Activated T-helper 1 cell treated with anti-CD3 and anti-CD28 coated beads, Interleukin-12 subunit alpha, Interleukin-12 subunit beta, Interleukin-2, Interleukin-4 antibody, amounts not matched to agents 30 ng/mL and 10 ng/mL and 1 ng/mL, durations not matched to agents 14 hours and 24 hours and 36 hours (primary cell): ENCODE measurements at regions not wholly inside any gene's neighbourhood (a gene's known extent, or its start where the extent isn't known, plus 50 kb on each side); places are given as distances from the start of the nearest gene placed in this dataset.

ENCODE experiments used
- DNase-seq: peaks from one replicate; pipeline ENCODE4 v3.0.0; 2021; ENCODE audit warnings: low spot score
- H3K27ac Mint-ChIP-seq: one replicate; pipeline ENCODE4 v1.8.0; 2021; ENCODE audit warnings: mild to moderate bottlenecking, mixed read lengths
- H3K27me3 Mint-ChIP-seq: one replicate; pipeline ENCODE4 v1.8.0; 2022; ENCODE audit warnings: mild to moderate bottlenecking, moderate library complexity, mixed read lengths; ENCODE audit not compliant: insufficient read depth
- H3K36me3 Mint-ChIP-seq: one replicate; pipeline ENCODE4 v1.8.0; 2021; ENCODE audit warnings: low read depth, mixed read lengths
- H3K4me1 Mint-ChIP-seq: one replicate; pipeline ENCODE4 v1.8.0; 2021; ENCODE audit warnings: low read depth, mixed read lengths
- H3K4me3 Mint-ChIP-seq: one replicate; pipeline ENCODE4 v1.8.0; 2021; ENCODE audit warnings: mild to moderate bottlenecking, moderate library complexity, mixed read lengths
- H3K9me3 Mint-ChIP-seq: one replicate; pipeline ENCODE4 v1.8.0; 2021; ENCODE audit warnings: mixed read lengths
- intact Hi-C: fragments of 100-400 bp; cut with micrococcal nuclease; formaldehyde crosslinking; loops from one replicate; pipeline ENCODE4 v1.15.1; 2024

DNA sequence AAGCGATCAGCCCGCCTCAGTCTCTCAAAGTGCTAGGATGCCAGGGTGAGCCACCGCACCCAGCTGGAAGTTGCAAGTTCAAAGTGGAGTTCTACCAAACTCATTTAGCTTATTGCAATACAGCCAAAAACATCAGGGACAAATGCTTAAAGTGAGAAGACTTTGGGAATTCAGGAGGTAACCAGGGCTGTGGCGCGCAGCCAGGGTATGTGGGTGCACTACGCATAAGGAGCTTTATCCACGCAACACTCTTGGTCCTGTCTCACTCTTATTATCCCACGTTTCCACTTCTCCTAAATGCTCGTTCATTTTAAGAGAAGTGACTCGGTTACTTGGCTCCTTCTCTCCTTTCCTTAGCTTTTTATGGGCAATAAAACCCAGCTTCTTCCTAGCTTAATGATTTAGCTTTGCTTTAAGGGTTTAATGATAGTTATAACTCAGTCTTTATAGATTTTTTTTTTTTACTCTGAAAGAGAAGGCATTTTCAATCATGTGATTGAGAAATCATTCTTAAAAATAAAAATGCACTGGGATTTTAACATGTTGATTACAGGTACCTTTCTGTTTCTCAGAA, 199.8 kb downstream of the KCNE4 start:
- H3K4me1 Mint-ChIP-seq: no peaks in the 10 kb centered on the region
- no peak overlapping the region for H3K27ac Mint-ChIP-seq
- intact Hi-C loops: no loop called here
- DNase-seq: no peak
- H3K36me3 Mint-ChIP-seq: no peaks in the 10 kb centered on the region
- H3K9me3 Mint-ChIP-seq: no peaks in the 10 kb centered on the region
- no peaks in the 10 kb centered on the region for H3K27me3 Mint-ChIP-seq
- H3K4me3 Mint-ChIP-seq: no peak overlapping the region

DNA sequence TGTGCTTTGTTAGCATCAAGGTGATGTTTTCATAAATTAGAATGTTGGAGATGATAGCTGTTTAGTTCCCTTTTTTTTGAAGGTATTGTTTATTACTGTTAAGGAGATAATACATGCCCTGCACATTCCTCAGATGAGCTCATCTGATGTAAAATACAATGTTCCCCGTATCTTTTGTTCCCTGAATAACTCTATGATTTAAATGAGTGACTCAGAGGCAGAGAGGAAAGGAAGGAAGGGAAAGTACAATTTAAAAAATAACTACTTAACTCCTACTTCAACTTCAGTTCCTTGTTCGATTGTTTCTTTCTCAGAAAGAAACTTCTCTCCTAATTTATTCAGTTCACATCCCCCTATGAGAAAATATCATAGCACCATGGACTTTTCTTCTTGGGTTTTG, 208.7 kb downstream of the KCNE4 start:
- no peaks in the 10 kb centered on the region for H3K27me3 Mint-ChIP-seq
- no peaks in the 10 kb centered on the region for H3K9me3 Mint-ChIP-seq
- no peaks in the 10 kb centered on the region for H3K36me3 Mint-ChIP-seq
- no peak overlapping the region for H3K27ac Mint-ChIP-seq
- no peaks in the 10 kb centered on the region for H3K4me1 Mint-ChIP-seq
- intact Hi-C loops: no loop called here
- no peak overlapping the region for H3K4me3 Mint-ChIP-seq
- no peak for DNase-seq

DNA sequence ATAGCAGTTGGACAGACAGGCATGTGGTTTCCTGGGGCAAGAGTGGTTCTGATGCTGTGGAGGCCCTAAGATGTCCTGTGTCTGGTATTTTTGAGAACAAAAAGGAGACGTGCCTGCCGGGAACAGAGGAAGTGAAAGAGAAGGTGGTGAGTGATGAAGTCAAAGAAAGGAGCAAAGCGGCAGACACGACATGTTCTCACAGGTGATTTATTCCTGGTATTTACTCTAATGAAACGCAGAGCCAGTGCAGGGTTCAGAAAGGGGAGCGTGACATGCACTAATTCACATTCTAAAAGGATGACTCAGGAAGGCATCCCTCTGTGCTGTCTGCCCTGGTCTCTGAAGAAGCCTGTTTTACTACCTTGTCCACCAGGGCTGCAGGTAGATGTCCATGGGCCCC, 211.0 kb downstream of the KCNE4 start:
- Mint-ChIP-seq H3K27me3 (no peaks in the 10 kb centered on the region), H3K9me3 (no peaks in the 10 kb centered on the region), H3K27ac (no peak overlapping the region), H3K4me1 (no peaks in the 10 kb centered on the region), H3K4me3 (no peak overlapping the region), H3K36me3 (no peaks in the 10 kb centered on the region)
- DNase-seq: no peak
- intact Hi-C loops: no loop called here

DNA sequence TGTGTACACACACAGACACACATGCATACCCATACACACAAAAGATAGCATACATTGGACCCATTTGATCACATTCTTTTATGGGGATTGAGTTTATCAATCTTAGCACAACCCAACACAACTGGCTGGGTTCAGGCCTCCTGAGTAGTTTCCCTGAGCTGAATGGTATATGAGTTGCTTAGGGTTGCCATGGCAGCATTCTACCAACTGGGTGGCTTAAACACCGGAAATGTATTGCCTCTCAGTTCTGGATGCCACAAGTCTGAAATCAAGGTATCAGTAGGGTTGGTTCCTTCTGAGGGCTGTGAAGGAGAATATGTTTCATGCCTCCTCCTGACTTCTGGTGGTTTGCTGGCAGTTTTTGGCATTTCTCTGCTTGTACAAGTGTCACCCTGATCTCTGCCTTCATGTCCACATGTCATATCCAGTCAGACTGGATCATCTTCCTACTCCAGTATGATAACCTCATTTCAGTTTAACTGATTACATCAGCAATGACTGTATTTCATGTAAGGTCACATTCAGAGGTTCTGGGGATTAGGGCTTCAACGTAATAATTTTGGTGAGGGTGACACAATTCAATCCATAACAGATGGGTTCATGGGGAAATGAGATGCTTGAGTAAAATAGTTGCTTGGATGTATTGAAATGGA, 212.7 kb downstream of the KCNE4 start:
- intact Hi-C loops: no loop called here
- no peak for DNase-seq
- Mint-ChIP-seq H3K4me3 (no peak overlapping the region), H3K27ac (no peak overlapping the region), H3K9me3 (no peaks in the 10 kb centered on the region), H3K36me3 (no peaks in the 10 kb centered on the region), H3K4me1 (no peaks in the 10 kb centered on the region), H3K27me3 (no peaks in the 10 kb centered on the region)

DNA sequence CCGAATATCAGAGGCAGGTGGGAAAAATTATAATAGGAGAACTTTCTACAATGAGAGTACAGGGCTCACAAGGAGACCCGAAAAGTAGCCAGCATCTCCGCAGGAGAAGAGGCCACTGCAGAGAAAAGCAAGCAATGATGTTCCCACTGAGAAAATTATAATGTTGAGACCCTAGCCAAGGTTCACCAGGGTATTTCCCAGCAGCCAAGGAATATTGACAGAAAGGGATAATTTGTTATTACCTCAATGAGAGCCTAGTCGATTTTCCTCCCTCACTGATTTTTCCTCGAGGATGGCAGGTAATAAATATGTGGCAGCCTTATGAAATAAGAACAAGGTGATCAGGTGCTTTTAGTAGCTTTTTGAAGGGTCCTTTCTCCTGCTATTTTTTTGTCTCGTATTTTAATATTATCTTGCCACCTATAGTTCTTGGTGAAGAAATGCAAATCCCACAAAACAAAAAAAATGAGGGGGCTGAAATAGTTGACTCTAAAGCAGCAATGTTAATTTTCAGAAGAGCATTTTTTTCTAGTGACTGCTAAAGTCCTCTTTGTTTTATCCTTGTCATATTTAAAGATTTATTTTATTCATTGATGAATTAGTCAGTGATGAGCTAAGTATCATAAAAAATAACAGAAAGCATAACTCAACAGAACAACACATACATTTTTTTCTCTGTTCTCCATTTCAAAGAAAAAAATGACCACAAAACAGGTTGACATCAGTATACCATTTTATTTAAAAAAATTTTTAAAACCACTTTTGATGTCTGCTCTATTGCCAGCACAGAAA, 215.4 kb downstream of the KCNE4 start:
- H3K4me3 Mint-ChIP-seq: no peak overlapping the region
- intact Hi-C loops: no loop called here
- no peaks in the 10 kb centered on the region for H3K4me1 Mint-ChIP-seq
- H3K27ac Mint-ChIP-seq: no peak overlapping the region
- no peaks in the 10 kb centered on the region for H3K27me3 Mint-ChIP-seq
- no peak for DNase-seq
- H3K9me3 Mint-ChIP-seq: no peaks in the 10 kb centered on the region
- no peaks in the 10 kb centered on the region for H3K36me3 Mint-ChIP-seq

DNA sequence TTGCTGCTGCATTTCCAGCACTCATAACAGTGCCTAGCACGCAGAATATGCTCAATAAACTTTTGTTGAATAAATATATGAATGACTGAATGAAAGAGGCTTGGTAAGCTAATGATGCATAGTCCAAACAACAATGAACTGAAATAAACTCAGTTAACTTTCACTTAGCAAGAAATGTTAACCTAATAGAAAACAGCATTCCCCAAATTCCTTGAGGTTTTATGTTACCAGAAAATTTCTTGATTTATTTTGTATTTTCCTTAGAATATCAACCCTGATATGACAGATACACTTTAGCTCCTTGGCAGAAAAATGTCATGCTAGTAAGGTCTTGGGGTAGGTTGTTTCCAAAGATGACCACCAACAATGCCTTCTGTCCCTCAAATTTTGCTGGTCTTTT, 217.4 kb downstream of the KCNE4 start:
- intact Hi-C loops: no loop called here
- no peak overlapping the region for H3K4me3 Mint-ChIP-seq
- no peak for DNase-seq
- H3K4me1 Mint-ChIP-seq: no peaks in the 10 kb centered on the region
- H3K9me3 Mint-ChIP-seq: no peaks in the 10 kb centered on the region
- H3K27ac Mint-ChIP-seq: no peak overlapping the region
- no peaks in the 10 kb centered on the region for H3K27me3 Mint-ChIP-seq
- no peaks in the 10 kb centered on the region for H3K36me3 Mint-ChIP-seq

DNA sequence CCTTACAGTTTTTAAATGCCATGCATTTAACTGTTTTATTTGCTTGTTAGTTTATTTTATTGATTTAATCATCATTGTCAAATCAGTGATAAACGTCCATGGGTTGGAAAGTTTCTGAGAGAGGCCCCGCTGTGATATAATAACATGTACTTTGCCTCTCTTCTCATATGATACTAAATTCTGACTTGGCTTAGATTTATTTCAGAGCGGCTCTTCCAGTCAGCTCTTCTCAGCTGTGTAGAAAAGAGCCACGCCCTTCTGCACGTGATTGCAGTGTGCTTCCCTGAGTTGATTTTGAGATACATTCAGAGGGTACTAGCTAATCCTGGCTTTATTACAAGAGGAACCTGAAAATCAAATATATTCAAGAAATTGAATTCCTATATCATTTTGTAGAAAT, 218.6 kb downstream of the KCNE4 start:
- no peaks in the 10 kb centered on the region for H3K4me1 Mint-ChIP-seq
- DNase-seq: no peak
- H3K27me3 Mint-ChIP-seq: no peaks in the 10 kb centered on the region
- H3K36me3 Mint-ChIP-seq: no peaks in the 10 kb centered on the region
- no peaks in the 10 kb centered on the region for H3K9me3 Mint-ChIP-seq
- H3K27ac Mint-ChIP-seq: no peak overlapping the region
- no peak overlapping the region for H3K4me3 Mint-ChIP-seq
- intact Hi-C loops: no loop called here

DNA sequence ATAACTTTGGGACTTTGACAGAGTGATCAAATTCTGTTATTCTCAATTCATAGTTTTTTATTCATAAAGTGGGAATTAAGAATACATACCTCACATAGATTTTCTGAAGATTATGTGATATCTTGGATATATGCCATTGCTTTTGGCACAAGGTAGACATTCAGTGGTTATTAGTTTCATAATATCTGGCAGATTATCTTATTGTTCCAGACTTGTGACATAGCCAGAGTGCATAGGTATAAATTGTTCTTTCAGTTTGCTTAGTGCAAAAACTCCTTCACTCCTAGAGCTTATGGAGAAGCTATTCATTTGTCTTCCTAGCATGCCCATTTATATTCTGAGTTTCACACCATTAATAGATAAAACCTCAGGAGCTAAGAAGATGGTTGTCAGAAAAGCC, 222.0 kb downstream of the KCNE4 start:
- no peak overlapping the region for H3K27ac Mint-ChIP-seq
- H3K9me3 Mint-ChIP-seq: no peaks in the 10 kb centered on the region
- no peak overlapping the region for H3K4me3 Mint-ChIP-seq
- H3K4me1 Mint-ChIP-seq: no peaks in the 10 kb centered on the region
- intact Hi-C loops: no loop called here
- H3K36me3 Mint-ChIP-seq: no peaks in the 10 kb centered on the region
- H3K27me3 Mint-ChIP-seq: no peaks in the 10 kb centered on the region
- DNase-seq: no peak

DNA sequence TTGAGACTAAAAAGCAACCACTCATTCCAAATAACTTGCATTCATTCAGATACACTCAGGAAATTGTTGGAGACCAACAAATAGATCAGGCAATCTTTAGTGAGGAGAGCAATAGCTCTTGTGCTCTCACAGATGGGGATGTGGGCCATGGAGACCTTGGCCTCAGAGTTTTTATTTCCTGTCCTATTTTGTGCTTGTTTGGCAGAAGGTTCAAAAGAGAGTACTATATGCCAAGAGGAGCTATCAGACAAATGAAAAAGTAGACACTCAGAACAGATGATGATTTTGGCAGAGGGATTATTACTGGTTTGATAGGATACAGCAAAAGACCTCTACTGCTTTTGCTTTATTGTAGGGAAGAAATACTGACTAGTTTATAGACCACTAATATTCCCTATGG, 230.2 kb downstream of the KCNE4 start:
- Mint-ChIP-seq H3K9me3 (peaks cover 4% of the 10 kb centered on the region), H3K27ac (no peak overlapping the region), H3K4me3 (no peak overlapping the region), H3K36me3 (no peaks in the 10 kb centered on the region), H3K4me1 (no peaks in the 10 kb centered on the region), H3K27me3 (no peaks in the 10 kb centered on the region)
- no peak for DNase-seq
- intact Hi-C loops: no loop called here

DNA sequence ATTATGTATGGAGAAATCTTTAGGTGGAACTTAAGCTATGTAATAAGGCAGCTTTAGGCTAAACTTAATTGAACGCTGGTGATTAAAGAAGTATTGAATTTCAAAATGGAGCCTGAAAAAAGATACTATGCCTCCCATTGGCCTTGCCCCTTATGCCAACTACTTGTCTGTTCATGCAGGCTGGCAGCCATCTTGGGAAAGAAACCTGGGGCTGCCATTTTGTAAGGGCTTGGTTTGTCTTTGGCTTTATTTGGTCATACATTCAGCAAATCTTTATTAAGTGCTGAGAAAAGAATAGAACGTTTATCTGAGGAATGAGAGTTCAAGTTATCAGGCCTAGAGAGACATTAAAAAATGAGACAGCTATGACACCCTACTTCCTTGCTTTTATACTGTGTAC, 231.3 kb downstream of the KCNE4 start:
- Mint-ChIP-seq H3K4me3 (no peak overlapping the region), H3K4me1 (no peaks in the 10 kb centered on the region), H3K9me3 (peaks cover 4% of the 10 kb centered on the region), H3K36me3 (no peaks in the 10 kb centered on the region), H3K27ac (no peak overlapping the region), H3K27me3 (no peaks in the 10 kb centered on the region)
- DNase-seq: no peak
- intact Hi-C loops: no loop called here

DNA sequence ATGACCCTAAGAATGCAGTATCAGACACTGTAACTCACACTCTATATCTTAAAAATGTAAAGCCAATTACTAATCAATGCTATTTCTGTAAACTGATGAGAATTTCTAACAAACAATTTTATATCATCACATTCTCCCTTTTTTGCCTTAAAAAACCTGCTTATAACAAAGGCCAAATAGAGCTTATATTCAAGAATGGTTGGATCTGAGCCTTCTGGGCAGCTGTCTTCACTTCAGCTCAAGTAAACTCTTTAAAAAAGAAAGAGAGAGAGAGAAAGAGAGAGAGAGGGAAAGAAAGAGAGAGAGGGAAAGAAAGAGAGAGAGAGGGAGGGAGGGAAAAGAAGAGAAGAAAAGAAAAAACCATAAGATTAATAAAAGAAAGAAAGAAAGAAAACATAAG, 231.8 kb downstream of the KCNE4 start:
- H3K9me3 Mint-ChIP-seq: peaks cover 4% of the 10 kb centered on the region
- intact Hi-C loops: no loop called here

DNA sequence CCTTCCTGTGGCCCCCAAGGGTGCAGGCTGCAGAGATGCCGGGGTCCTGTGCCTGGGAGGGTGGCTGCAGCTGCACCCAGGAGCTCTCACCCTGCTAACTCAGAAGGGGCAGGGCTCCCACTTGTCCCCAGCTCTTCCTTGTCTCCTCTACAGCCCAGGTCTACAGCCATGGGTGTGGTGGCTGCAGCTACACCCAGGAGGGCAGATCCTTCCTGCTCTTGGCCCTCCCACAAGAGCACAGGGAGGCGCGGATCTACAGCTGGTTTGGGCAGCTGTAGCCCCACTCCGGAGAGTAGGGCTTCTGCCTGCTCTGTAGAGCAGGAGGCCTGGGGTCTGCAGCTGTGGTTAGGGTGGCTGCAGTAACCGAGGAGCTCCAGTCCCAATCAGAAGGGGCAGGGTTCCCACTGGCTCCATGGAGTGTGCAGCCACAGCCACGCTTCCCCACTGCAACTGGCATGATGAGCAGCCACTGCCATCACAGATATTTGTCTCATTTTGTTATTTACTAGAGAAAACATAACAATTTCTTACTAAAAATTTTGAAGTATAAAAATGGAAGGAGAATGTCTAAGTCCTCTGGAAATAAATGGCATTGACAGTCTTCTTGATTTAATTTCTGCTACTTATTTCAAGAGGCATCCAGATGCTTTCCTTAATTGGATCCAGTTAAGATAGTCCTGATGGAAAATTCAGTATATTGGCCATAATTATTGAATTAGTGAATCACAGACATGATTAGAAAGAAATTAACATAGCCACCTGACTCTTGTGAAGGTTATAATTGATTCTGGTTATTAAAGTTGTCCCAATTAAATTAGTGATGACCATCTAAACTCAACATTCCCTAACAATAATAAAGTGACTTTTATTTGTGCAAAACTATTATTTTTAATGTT, 233.6 kb downstream of the KCNE4 start:
- H3K27me3 Mint-ChIP-seq: no peaks in the 10 kb centered on the region
- H3K4me1 Mint-ChIP-seq: no peaks in the 10 kb centered on the region
- intact Hi-C loops: no loop called here
- no peak for DNase-seq
- peaks cover 9% of the 10 kb centered on the region for H3K9me3 Mint-ChIP-seq
- no peaks in the 10 kb centered on the region for H3K36me3 Mint-ChIP-seq
- H3K27ac Mint-ChIP-seq: no peak overlapping the region
- no peak overlapping the region for H3K4me3 Mint-ChIP-seq

More for the DNA sequence above, 231.8 kb downstream of the KCNE4 start:
- no peak for DNase-seq
- Mint-ChIP-seq H3K36me3 (no peaks in the 10 kb centered on the region), H3K4me3 (no peak overlapping the region), H3K27me3 (no peaks in the 10 kb centered on the region), H3K27ac (no peak overlapping the region), H3K4me1 (no peaks in the 10 kb centered on the region)

DNA sequence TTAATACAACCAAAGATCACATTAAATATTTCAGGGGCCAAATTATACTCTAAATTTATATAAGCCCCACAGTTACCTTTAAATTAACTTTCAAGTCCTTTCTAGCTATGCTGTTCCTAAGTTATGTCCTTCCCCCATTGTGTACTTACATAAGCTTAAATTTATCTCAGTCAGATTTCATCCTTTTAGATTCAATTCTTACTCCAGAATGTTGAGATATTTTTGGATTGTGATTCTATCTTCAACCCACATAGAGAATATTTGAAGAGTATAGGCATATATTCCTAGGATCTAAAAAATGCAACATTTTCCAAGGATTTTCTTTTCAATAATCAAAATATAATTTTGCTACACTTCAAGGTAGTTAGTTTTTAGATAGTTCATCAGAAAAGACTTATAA, 242.8 kb downstream of the KCNE4 start:
- Mint-ChIP-seq H3K4me3 (no peak overlapping the region), H3K4me1 (no peaks in the 10 kb centered on the region), H3K36me3 (no peaks in the 10 kb centered on the region), H3K27ac (no peak overlapping the region), H3K9me3 (no peaks in the 10 kb centered on the region), H3K27me3 (no peaks in the 10 kb centered on the region)
- intact Hi-C loops: no loop called here
- no peak for DNase-seq
